GM19324 (cell line): ENCODE measurements at regions not wholly inside any gene's neighbourhood (a gene's known extent, or its start where the extent isn't known, plus 50 kb on each side); places are given as distances from the start of the nearest gene placed in this dataset.
"Not testable (repeated sequence)": the region's sequence is repeated elsewhere in the genome, so short reads cannot be mapped to it uniquely, and the experiment has no call there.

ENCODE experiments used
- ATAC-seq: cut with Tn5 transposase; IDR thresholded peaks from one replicate; pipeline ENCODE4 v1.9.1; 2021; ENCODE audit warnings: mild to moderate bottlenecking, moderate library complexity; ENCODE audit not compliant: unreplicated experiment, low FRiP score

DNA sequence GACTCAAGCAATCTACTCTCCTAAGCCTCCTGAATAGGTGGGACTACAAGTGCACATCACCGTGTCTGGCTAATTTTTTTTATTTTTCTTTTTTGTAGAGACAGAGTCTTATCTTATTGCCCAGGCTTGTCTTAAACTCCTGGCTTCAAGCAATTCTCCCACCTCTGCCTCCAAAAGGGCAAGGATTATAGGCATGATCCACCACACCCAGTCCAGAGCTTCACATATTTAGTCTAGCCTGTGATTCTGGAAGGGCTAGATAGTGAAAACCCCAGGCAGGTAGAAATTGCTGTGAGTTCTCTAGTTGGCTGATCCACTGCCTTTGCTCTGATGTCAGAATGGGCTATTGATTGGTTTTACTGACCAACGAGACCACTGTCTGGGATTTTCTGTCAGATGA lies 854.6 kb upstream of the MIR17HG start:
- no peak for ATAC-seq

DNA sequence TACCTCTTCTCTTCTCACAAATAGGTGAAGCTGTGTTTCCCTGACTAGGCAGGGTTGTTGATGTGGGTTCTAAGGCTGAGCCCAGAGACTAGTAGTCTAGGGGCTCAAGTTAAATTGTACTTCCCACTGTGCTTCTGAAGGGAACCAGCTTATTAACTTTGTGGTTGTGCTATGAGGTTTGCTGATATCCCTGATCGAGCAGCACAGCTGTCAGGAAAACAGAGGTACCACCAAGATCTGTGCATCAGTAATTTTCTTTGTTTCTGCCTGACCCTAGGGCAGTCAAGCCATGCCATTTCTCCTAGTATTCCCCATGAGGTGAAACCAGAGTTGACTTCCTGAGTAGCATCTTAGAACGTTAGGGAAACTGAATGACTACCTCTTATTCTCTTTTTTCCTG lies 853.8 kb upstream of the MIR17HG start:
- ATAC-seq = no peak

- not testable (repeated sequence) for ATAC-seq
These were observed 852.6 kb upstream of the MIR17HG start for GRCh38 chr13:90494849-90495248.

GRCh38 chr13:90498096-90498495 lies 849.4 kb upstream of the MIR17HG start:
- ATAC-seq = no peak

DNA sequence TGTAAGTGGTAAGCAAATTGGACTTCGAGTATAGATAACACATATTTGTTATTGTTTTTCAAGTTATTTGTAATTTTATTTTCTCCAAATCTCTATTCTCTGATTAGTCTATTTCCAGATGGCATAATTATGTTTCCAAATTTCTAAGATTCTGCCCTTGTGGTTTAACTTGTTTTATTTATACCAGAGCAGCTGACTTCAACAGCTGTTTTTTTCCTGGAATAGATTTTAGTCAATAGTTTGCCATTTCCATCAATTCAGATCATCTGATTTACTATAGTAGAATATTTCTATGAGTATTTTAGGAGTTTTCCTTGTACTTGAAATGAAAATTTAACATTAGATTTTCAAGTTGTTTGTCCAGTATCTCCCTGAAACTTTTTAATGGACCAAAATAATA lies 848.7 kb upstream of the MIR17HG start:
- no peak for ATAC-seq

DNA sequence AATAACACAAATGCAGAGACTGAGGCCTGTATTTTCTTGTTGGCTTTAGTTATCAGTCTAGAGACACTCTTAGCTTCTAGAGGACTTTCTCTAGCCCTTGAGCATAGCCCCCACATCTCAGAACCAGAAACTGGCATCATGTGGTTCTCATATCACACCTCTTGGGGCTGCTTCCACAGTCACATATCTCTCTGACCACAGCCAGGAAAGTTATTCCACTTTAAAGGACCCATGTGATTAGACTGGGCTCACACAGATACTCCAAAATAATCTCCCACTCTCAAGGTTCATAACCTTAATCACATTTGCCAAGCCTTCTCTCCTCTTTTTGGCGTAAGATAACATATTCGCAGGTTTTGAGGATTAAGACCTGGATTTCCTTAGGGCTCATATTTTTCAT lies 846.9 kb upstream of the MIR17HG start:
- no peak for ATAC-seq

- no peak for ATAC-seq
These were observed 845.3 kb upstream of the MIR17HG start for GRCh38 chr13:90502153-90502552.

GRCh38 chr13:90502762-90503161 lies 844.7 kb upstream of the MIR17HG start:
- no peak for ATAC-seq

DNA sequence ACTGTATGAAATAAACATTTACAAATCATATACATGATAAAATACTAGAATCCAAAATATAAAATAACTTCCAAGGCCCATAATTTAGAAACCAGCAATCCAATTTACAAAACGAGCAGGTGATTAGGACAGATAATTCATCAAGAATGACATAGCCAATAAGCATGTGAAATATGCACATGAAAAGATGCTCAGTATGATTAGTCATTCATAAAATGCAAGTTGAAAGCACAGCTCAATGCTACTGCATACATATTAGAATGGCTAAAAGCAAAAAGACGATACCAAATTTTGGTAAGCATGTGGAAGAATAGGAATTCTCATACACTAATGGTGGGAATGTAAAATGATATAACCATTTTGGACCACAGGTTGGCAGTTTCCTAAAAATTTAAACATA lies 837.2 kb upstream of the MIR17HG start:
- no peak for ATAC-seq

GRCh38 chr13:90511903-90512302 lies 835.6 kb upstream of the MIR17HG start:
- no peak for ATAC-seq

DNA sequence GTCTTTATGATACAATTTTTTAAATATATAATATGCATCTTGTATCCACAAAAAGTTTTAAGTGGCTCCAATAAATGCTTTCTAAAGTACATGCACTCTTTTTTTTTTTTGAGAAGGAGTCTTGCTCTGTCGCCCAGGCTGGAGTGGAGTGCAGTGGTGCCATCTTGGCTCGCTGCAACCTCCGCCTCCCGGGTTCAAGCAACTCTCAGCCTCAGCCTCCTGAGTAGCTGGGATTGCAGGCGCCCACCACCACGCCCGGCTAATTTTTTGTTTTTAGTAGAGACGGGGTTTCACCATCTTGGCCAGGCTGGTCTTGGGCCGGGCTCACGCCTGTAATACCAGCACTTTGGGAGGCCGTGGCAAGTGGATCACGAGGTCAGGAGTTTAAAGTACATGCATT lies 832.8 kb upstream of the MIR17HG start:
- not testable (repeated sequence) for ATAC-seq

DNA sequence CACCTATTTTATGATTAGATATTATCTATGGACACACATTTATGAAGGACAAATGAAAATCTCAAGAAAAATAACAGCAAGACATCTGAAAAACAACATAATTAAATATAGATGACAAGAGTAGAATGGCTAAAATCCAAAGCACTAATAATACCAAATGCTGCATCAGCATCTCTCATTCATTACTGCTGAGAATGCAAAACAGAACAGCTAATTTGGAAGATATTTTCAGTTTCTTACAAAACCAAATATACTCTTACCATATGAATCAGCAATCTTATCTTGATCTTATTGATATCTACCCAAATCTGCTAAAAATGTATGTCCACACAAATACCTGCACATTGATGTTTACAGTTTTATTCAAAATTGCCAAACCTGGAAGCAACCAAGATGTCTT lies 829.1 kb upstream of the MIR17HG start:
- no peak for ATAC-seq

GRCh38 chr13:90519157-90519556 lies 828.3 kb upstream of the MIR17HG start:
- ATAC-seq = no peak

DNA sequence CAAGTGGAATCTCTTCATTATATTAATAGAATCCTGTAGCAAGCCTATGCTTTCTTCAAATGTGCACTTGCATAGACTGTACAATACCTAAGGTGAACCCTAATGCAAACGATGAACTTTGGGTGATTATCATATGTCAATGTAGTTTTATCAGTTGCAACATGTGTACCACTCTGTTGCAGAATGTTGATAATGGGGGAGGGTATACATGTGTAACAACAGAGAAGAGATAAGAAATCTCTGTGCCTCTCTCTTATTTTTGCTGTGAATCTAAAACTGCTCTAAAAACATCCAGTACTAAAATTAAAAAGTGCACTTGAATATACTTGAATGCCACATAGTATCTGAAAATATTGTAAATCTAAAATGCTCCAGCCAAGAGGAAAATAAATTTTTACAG lies 820.8 kb upstream of the MIR17HG start:
- no peak for ATAC-seq

DNA sequence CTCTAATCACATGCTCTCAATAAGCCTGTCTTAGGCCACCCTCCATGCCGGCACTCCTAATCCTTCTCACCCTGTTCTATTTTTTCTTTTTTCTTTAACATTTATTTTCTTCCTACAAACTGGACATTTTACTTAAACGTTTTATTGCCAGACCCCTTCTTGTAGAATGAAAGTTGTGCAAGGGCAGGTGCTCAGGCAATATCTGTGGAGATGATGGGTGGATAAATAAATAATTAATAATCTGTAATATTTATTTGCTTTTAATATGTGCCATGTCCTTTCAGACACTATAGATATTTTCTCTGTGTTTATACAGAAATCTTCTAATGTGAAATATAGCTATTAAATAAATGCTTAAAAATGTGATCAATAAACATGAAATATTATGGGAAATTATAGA lies 815.7 kb upstream of the MIR17HG start:
- ATAC-seq = no peak

GRCh38 chr13:90532861-90533492 lies 814.5 kb upstream of the MIR17HG start:
- no peak for ATAC-seq

GRCh38 chr13:90533866-90534265 lies 813.6 kb upstream of the MIR17HG start:
- ATAC-seq = no peak

GRCh38 chr13:90534617-90535370 lies 812.7 kb upstream of the MIR17HG start:
- ATAC-seq = no peak

GRCh38 chr13:90535421-90535820 lies 812.1 kb upstream of the MIR17HG start:
- ATAC-seq = no peak

DNA sequence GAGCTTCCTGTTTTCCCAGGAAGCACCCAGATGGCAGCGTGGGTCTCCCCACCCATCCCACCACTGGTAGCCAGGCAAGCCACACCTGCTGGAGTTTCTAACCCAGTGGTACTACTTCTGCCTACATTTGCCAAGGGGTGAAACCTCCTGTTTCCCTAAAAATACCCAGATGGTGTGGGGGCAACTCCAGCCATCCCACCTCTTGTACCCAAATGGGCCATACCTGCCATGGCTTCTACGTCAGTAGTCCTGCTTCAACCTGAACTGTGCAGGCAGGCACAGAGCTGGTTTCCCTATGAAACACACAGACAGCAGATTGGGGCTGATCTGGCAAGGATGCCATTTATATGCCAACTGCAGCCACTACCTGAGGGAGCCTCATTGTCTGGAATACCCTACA lies 809.4 kb upstream of the MIR17HG start:
- ATAC-seq = no peak

- no peak for ATAC-seq
These were observed 806.1 kb upstream of the MIR17HG start for GRCh38 chr13:90541346-90541745.

GRCh38 chr13:90542959-90543505 lies 804.5 kb upstream of the MIR17HG start:
- ATAC-seq = no peak
